GM13977 (cell line): ENCODE measurements at regions not wholly inside any gene's neighbourhood (a gene's known extent, or its start where the extent isn't known, plus 50 kb on each side); places are given as distances from the start of the nearest gene placed in this dataset.

Experiments
- DNase-seq: peaks from one replicate; pipeline ENCODE4 v3.0.0; 2012; ENCODE audit warnings: low spot score
- CTCF ChIP-seq: IDR thresholded peaks from 2 replicates; pipeline ENCODE4 v1.5.1; 2012; ENCODE audit warnings: mild to moderate bottlenecking, control low read depth; ENCODE audit not compliant: insufficient read depth; ENCODE audit errors: extremely low read depth, missing control alignments
- in situ Hi-C: fragments of 300-500 bp; cut with MboI; formaldehyde crosslinking; loops from one replicate; pipeline ENCODE4 v1.12.0; 2022; ENCODE audit warnings: low sequenced_read_pairs, low pct_unique_long_range_greater_than_20kb, mixed read lengths, inconsistent platforms; ENCODE audit not compliant: unreplicated experiment

- no peak for DNase-seq
- in situ Hi-C loops = no loop called here
Measured at GRCh38 chr7:35581605-35582210, 113.2 kb downstream of the HERPUD2 start.

DNA sequence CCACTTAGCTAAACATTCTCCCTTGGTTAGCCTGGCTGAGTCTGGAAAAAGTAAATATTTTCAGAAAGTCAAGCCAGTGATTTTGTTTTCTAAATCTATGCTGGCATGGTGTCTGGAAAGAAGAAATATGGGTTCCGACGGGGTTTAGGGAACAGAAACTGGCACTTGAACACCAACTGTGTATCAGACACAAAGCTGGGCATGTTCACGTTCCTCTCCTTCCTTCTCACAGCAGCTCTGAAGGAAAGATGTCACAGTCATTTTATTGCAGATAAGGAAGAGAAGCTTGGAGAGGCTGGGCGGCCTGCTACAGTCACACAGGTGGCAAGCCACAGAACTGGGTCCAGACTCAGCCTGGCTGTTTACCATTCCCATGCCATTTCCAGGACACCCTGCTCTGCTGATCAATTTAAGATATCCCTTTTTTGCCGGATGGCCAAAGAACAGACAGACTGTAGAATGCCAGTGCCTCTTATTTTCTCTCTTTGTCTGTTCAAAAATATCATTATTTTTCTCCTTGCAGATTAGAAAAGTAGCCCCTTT lies 118.8 kb downstream of the HERPUD2 start:
- no peak for TF ChIP-seq CTCF
- in situ Hi-C loops = no loop called here
- no peak for DNase-seq

More at GRCh38 chr7:35581605-35582210, 113.2 kb downstream of the HERPUD2 start:
- TF ChIP-seq CTCF = no peak

GRCh38 chr7:35571611-35572240 lies 123.2 kb downstream of the HERPUD2 start:
- in situ Hi-C loops = no loop called here
- no peak for TF ChIP-seq CTCF

DNA sequence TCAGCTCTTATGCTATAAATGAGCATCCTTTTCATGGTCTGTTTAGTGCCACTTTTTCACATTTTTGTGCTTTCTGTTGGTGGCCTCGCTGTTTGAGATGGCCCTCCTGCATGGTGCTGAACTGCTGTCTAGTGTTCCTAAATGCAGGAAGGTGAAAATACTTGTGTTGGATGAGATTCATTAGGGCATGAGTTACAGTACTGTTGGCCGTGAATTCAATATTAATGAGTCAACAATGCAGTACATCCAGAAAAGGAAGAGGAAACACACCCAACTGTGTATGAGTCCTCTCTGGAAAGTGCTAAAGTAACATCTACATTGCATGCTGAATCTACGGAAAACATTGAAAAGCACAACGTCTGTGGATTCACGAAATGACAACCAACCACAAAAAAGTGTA lies 124.0 kb downstream of the HERPUD2 start:
- in situ Hi-C loops = no loop called here
- TF ChIP-seq CTCF = no peak

More at GRCh38 chr7:35571611-35572240, 123.2 kb downstream of the HERPUD2 start:
- no peak for DNase-seq

DNA sequence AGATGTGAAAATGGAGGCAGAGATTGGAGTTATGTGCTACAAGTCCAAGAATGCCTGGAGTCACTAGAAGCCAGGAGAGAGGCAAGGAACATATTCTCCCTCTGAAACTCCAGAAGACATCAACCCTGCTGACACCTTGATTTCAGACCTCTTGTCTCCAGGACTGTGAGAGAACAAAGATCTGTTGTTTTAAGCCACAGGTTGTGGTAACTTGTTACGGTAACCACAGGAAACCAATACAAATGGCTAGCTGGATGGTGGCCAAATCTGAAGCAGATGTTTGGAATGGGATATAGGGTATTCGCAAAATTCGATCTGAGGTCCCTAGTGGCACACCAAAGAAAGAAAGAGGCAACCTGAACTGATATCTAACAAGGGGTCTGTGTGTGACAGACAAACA lies 129.0 kb downstream of the HERPUD2 start:
- in situ Hi-C loops = no loop called here
- no peak for DNase-seq
- no peak for TF ChIP-seq CTCF

More for the DNA sequence above, 124.0 kb downstream of the HERPUD2 start:
- DNase-seq = no peak

GRCh38 chr7:35558841-35559240 lies 136.1 kb downstream of the HERPUD2 start:
- no peak for DNase-seq
- in situ Hi-C loops = no loop called here
- TF ChIP-seq CTCF = no peak
